ENCODE measurements at regions not wholly inside any gene's neighbourhood (a gene's known extent, or its start where the extent isn't known, plus 50 kb on each side); places are given as distances from the start of the nearest gene placed in this dataset.

- TF ChIP-seq CTCF (IDR thresholded peaks at IDR 0.05) (no peak), POLR2A (IDR thresholded peaks at IDR 0.05) (no peak)
Measured at GRCh38 chr18:25957017-25957416, 133.4 kb downstream of the SS18 start.
